CD4-positive, alpha-beta T cell treated with Interleukin-15 for 1 hour (primary cell): ENCODE measurements at regions not wholly inside any gene's neighbourhood (a gene's known extent, or its start where the extent isn't known, plus 50 kb on each side); places are given as distances from the start of the nearest gene placed in this dataset.

ENCODE experiments used
- DNase-seq: peaks from one replicate; pipeline ENCODE4 v3.0.0-alpha.2; 2020

DNA sequence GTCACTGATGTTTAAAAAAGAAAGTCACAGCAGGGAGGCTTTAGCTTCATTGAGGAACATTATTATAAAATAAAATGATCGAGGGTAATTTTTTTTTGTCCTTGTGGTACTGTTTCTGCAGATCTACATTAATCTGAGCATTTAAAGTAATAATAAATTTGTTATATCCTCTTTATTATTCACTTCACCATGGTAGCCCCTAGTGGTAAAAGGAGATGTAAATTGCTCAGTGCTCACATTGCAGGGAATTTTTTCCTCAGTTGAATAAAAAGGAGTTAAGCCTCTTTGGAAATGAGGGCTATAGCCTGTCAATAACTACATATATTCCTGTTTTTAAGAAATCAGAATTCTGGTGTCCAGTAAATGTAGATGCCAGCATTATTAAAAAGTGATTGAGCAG lies 99.7 kb upstream of the VPREB1 start:
- no peak for DNase-seq

DNA sequence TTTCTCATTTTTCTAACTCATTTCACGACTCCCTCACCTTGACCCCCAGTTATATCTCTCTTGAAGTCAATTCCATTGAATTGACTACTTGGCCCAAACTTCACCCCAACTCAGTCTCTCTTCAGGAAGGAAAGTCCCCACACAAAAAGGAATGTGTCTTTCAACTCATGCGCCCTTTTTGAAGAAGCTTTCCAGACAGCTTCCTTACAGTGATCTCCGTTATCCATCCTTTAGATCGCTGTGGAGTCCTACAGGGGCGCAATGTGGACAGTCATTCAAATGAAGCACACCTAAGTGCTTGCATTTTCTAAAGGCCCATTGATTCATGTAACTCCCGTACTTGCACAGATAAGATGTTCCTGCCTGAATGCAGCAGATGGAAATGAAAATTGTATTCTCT lies 101.1 kb upstream of the VPREB1 start:
- DNase-seq = no peak

DNA sequence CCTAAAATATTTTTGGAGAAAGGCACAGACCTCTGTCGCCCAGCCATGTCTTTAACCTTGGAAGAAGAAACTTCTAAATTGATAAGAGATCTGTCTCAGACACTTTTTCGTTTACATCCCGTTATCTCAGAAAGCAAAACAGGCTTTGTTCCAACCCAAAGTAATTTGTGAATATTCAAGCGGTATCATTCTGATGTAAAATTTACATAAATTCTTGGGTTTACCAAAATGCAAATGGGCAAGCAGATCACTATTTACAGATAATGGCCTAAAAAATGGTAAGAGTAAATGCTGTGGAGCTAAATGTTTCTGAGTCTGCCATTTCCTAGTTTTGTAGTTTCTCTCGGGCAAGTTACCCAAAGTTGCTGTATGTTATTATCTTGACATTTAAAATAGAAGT lies 101.9 kb upstream of the VPREB1 start:
- no peak for DNase-seq

DNA sequence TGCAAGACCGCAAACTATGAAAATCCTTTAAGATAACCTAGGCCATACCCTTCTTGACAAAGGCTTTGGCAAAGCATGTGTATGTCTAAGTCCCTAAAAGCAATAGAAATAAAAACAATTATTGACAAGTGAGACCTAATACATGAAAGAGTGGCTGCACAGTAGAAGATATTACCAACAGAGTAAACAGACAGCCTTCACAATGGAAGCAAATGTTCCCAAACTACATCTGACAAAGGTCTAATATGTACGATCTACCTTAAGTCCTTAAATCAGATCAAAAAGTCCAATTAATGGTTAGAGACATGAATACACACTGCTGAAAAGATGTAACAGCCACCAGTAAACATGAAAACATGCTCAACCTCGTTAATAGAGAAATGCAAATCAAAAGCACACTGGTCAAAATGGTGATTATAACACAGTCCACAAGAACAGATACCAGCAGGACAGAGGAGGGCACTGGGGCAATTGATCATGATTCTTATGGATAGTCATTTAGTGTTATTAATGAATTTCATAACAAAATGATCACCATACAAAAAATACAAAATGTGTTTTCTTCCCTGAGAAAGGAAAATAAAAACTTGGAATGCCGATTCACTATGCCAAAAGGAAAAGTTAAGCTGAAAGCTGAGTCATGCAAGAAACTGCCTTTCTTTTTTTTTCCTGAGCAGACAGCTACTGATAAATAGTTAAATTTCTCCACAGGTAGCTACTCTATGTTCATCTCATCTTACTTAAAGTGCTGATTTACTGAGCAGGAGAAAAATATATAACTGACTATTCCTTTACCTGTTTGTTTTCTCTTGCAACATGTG lies 102.6 kb upstream of the VPREB1 start:
- DNase-seq = no peak

DNA sequence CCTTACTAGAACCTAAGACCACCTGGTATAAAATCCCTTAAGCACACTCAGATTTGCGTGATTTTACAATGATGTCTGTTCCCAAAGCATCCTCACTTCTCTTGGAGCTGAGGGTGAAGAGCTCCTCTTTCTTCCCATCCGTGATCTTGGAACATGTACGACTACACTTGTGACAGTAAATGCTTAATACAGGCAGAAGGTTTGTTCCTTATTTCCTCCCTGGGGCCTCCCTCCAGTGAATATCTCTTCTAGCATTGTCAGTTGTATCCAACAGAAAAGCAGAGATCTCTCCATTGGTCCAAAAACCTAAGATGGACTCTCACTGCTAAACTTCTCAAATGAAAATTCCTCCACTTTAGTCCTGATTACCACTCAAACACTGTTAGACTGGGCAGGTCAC lies 103.6 kb upstream of the VPREB1 start:
- no peak for DNase-seq

DNA sequence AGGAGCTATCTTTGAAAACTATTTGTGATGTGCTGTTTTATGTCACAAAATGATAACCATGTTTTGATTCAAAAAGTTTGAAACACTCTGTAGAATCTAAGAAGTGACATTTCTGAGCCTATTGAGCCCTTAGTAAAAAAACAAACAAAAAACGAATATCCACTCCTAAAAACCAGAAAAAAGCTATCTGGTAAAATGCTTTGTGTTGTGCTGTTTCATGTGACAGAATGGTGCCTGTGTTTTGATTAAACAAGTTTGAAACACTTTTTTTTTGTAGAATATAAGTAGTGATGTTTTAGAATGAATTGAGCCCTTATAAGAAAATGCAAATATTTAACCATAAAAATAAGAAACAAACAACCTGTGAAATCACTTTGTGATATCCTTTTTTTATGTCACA lies 105.2 kb upstream of the VPREB1 start:
- DNase-seq = no peak

DNA sequence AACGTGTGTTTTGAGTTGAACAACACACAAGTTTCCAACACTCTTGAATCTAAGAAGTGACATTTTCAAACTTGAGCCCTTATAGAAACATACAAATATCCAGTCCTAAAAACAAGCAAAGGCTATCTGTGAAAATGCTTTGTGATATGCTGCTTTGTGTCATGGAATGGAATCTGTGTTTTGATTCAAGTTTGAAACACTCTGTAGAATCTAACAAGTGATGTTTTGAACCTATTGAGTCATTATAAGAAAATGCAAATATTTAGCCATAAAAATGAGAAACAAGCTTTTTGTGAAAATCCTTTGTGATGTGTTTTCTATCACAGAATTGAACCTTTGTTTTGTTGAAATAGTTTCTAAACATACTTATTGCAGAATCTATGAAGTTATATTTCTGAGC lies 105.7 kb upstream of the VPREB1 start:
- no peak for DNase-seq

DNA sequence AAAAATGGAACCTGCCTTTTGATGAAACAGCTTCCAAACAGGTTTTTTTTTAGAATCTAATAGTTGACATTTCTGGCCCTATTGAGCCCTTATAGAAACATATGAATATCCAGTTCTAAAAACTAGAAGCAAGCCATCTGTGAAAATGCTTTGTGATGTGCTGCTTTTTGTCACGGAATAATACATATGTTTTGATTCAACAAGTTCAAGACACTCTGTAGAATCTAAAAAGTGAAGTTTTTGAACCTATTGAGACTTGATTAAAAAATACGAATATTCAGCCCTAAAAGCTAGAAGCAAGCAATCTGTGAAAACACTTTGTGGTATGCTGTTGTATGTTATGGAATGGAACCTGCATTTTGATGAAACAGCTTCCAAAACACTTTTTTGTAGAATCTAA lies 106.7 kb upstream of the VPREB1 start:
- DNase-seq = no peak

DNA sequence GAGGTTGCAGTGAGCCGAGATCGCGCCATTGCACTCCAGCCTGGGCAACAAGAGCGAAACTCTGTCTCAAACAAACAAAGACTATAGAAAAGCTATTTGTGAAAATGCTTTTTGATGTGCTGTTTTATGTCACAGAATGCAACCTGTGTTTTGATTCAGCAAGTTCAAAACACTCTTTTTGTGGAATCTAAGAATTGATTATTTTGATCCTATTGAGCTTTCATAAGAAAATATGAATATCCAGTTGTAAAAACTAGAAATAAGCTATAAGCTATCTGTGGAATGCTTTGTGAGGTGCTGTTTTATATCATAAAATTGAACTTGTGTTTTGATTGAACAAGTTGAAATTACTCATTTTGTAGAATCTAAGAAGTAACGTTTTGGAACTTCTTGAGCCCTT lies 110.7 kb upstream of the VPREB1 start:
- DNase-seq = no peak

DNA sequence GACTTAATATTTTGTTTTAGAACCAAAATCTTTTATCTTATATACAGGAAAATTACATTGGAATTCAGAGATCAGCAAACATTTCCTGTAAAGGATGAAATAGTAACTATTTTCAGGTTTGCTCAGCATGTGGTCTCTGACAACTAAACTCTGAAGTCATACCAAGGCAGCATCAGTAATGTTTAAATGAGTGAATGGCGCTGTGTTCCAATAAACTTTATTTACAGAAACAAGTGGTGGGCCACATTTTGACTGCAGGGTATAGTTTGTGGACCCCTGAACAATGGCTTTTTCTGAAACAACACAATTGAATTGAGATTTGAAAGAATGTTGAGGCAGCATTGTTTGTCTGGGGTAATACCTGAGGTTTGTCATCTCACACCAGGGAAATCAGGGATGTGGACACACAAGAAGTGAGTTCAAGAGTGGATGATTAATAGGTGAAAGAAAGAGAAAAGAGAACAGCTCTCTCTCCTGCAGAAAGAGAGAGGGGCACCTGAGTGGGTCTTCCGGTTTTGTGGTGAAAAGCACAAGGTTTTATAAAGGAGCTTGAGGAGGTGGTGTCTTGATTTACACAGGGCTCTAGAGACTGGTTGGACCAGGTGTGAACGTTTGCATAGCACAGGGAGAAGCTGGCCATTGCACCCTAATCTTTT lies 113.5 kb upstream of the VPREB1 start:
- DNase-seq = no peak

DNA sequence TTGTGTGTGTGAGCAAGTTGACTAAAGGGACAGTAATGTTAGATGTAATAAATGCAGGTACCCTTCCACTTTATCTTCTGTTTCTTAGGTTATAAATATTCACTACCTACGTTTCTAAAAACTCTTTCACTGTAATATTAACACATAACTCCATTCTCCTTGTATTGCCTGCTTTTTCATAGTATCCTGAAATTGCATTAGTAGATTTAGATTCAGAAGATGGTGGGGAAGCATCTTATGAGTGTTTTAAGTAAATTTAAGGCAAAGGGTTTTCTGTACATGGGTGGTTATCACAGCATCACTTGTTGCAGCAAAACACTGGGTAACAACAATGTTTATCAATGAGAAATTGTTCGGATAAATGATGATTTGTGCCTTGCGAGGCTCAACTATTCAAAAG lies 115.2 kb upstream of the VPREB1 start:
- no peak for DNase-seq

DNA sequence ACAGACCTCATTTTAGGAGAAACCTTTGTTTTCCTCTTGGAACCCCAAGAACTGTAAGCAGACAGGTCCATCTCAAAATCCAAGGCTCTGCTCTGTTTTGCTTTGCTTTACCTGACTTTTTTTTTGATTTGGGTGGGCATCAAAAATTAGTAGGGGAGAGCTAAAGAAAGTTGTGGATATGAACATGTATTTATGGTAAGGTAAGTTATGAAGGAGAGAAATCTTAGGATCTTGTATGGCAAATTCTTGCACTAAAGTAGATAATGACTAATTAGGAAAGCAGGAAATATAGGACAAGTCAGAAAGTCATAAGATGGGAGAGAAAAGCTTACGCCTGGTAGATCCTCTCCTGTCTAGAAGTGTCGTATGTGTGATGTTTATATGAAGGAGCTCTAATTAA lies 116.1 kb upstream of the VPREB1 start:
- no peak for DNase-seq

DNA sequence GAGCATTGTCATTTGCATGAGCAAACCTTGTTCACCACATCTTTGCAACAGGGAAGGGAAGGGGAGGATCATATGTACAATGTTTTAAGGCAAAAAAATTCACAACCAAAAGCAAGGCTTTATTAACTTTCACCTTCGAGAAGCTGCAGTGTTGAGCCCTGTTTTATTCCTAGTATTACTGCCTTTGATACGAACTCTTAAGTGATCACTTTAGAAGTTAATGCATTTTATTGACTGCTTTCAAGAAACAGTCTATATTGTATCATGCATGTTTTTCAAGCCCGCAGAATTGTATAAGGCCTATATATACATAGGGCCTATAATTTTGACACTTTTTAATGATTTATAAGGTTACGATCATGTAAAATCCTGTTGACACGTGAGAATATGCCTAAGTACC lies 117.5 kb upstream of the VPREB1 start:
- DNase-seq = no peak

DNA sequence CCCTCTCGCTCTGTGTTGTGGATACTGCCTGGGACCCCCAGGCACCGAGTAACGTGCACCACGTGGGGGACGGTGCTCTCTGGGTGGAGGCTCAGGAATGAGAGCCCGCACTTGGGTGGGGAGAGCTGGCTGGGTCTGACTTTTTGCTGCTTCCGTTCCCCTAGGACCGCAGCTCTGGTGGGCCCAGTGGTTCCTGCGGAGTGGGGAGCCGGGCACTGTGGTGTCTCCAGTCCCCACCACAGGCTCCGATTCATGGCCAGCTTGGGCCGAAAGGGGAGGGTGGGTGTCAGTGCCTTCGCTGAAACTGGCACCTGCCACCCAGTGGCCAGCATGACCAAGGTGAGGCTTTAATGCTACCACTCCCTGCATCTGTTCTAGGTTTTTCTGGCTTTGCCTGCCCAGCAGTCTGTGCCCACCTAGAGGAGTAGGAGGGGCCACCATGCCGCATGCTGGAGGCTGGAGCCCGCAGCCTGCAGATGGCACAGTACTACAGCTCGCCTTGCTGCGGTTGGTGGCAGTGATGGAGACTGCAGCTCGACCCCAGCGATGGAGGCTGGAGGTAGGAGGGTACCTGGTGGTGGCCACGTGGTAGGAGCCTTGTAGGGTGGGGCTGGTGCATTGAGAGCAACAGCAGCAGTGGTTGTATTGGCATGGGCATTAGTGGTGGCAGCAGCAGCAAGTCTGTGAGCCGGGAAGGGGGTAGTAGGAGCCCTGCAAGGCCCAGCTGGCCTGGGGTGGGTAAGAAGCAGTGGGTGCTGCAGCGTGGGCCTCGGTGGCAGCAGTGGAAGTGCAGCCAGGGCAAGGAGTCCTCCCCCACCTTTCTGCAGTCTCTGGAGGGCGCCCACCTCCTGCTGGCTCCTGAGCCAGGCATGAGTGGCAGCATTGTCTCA lies 118.8 kb upstream of the VPREB1 start:
- DNase-seq = no peak

DNA sequence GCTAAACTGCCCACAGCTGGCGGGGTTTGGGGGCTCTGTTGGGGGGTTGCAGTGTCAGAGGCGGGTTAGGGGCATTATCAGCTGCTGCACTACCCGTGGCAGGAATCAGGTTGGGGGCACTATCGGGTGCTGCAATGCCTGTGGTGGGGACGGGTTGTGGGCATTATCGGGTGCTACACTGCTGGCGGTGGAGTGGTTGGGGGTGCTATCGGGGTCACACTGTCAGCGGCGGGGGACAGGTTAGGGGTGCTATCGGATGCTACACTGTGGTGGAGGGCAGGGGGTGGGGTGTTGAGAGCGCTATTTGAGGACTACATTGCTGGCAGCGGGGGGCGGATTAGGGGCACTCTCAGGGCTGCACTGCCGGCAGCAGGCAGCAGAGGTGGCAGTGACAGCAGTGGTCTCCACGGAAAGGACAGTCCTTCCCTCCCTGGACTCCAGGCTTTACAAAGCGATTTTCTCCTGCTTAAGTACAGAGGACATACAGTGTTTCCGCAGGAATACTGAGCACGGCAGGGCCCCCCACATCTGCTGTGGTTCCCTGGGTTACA lies 119.5 kb upstream of the VPREB1 start:
- DNase-seq = no peak

DNA sequence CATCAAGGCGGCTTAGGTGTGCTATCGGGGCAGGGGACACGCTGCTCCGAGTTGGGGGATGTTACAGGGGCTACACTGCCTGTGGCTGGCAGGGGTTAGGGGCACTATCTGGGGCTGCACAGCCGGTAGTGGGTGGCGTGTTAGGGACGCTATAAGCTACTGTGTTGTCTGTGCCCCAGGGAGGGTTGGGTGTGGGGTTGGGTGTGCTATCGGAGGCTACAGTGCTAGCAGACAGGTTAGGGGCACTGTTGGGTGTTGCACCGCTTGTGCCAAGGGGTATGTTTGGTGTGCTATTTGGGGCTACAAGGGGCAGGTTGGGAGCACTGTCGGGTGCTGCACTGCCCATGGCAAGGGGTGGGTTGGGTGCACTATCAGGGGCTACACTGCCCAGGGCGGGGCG lies 120.2 kb upstream of the VPREB1 start:
- DNase-seq = no peak

DNA sequence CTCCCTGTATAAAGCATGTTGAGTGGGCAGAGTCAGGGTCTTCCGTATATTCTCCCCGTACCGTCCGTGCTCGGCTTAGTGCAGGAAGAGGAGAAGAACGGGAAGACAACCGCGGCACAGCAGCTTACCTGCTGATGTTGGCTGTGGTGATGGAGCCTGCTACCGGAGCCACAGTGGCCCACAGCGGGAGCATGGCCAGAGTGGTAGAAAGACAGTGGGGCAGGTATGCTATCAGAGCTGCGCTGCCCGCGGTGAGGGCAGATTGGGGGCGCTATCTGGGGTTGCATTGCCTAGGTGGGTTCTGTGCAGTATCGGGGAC lies 120.7 kb upstream of the VPREB1 start:
- no peak for DNase-seq

DNA sequence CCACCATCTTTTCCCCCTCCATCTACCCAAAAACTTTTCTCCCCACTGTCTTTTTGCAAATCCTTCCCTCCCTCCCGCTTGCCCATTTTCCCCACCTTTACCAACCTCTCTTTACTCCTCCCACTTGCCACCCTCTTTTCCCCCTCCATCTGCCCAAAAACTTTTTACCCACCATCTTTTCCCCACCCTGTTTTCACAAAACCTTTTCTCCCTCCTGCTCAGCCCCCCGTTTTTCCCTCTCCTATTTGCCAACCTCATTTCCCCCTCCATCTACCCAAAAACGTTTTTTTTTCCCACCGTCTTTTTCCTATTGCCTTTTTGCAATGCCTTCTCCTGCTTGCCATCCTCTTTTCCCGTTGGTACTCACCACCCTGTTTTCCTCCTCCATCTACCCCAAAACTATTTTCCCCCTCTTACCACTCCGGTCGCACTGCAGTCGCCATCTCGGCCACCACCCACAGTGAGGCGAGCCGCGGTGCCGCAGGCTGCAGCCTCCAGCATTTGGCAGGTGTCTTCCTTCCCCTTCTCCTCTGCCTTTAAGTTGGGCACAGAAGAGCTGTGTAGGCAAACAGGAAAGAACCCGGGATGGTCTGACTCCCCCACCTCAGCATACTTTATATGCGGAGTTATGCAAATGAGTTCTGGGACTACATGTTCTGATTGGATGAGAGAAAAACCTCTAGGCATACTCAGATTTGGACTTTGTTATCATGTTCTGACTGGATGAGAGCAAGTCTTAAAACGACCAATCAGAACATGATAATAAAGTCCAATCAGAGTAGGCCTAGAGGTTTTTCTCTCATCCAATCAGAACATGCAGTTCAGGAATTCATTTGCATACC lies 121.2 kb upstream of the VPREB1 start:
- DNase-seq = no peak

DNA sequence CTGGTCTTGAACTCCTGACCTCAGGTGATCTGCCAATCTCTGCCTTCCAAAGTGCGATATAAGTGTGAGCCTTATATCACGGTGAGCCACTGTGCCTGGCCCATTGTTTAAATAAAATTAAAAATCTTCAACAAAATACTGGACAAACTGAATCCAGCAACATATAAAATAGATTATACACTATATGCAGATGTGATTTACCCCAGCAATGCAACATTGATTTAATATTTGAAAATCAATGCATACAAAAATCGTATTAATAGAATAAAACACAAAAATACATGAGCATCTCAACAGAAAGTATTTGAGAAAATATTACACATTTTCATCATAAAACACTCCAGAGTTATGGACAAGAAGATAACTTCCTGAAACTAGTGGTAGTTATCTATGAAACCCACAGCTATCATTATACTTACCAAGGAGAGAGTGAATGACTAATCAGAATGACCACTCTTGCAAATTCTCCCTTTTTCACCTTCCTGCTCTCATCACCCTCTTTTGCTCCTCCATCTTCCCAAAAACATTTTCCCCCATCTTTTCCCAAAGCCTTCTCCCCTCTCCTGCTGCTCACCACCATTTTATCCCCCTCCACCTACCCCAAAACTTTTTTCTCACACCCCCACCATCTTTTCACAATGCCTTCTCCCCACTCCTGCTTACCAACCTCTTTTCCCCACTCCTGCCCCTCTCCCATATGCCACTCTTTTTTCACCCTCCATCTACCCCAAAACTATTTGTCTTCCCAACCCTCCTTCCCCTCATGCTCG lies 122.1 kb upstream of the VPREB1 start:
- no peak for DNase-seq

DNA sequence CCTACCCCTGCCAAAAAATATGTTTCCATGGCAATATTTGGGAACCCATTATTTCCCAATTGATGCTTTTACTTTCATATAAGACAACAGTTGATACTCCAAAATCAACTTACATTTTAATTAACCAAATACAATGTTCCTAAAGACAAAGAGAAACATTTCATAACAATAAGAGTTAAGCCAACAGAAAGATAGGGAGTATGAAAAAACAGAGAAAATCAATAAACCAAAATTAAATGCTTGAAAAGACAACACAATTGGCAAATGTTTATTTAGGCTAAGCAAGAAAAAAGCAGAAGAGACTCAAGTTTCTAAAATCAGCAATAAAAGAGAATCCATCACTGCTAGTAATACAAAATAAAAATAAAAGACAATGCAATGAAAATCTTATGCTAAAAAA lies 123.1 kb upstream of the VPREB1 start:
- no peak for DNase-seq

DNA sequence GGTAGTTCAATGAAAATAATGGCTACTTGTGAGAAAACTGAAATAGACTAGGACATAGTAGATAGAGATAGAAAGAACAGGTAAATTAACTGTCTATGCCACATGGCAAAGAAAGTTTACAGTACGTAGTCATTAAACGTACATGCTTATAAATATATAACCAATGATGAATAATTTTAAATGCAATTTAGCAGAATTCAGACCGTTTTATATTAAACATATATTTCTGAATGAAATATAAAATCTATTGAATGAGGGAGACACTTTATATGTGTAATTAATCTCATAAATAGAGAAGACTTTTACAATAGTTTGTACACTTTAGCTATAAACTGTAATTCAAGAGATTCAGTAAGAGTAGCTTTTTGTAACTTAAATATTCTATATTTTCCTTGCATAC lies 124.4 kb upstream of the VPREB1 start:
- no peak for DNase-seq

DNA sequence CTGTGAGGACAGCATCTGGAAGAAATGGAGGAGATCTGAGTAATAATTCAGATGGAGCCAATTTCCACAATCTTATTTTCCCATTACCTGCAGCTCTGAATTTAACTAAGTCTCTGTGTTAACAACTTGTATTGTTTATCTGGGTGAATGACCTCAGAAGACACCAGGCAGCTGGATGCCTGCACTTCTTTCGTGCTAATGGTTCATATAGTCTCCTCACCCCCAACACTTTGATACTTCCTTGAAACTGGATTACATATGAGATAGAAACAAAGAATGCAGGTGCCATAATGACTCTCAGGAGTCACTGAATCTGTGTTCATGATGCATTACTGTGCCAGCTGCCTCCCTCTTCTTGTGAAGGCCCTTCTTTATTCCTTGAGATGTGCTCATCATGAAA lies 125.6 kb upstream of the VPREB1 start:
- DNase-seq = no peak
